Epithelial cell of esophagus (primary cell): ENCODE measurements at regions not wholly inside any gene's neighbourhood (a gene's known extent, or its start where the extent isn't known, plus 50 kb on each side); places are given as distances from the start of the nearest gene placed in this dataset.
"Not testable (repeated sequence)": the region's sequence is repeated elsewhere in the genome, so short reads cannot be mapped to it uniquely, and the experiment has no call there.

Experiments
- DNase-seq: peaks from one replicate; pipeline ENCODE4 v3.0.0; 2010; ENCODE audit warnings: low read depth
- H3K4me3 ChIP-seq: 2 replicates; pipeline ENCODE4 v1.5.1; 2011; ENCODE audit warnings: mild to moderate bottlenecking, low read length, control low read depth
- CTCF ChIP-seq: IDR thresholded peaks from 2 replicates; pipeline ENCODE4 v1.5.1; 2011; ENCODE audit warnings: low read depth, mild to moderate bottlenecking, low read length, control low read depth, inconsistent platforms; ENCODE audit not compliant: insufficient read depth; ENCODE audit errors: missing control alignments

GRCh38 chr3:137554242-137554641 is 209.9 kb upstream of the SOX14 start:
- no peak overlapping the region for H3K4me3 ChIP-seq
- DNase-seq: no peak
- TF ChIP-seq CTCF: no peak

DNA sequence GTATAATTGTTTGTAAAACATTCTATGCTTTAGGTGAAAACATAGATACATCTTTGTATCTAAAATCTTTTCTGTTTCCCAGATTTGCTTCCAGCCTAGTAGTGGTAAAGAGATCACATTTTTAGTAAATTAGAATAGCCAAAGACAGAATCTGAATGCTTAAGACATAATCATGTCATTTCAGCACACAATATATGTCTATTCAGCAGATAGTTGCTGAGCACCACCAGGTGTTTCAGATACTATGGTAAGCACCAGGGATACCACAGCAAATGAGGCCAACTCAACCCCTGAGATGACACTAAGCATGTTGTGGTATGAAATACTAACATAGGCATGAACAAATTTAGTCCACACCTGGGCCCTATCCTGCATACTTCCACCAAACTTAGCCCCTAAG is 195.2 kb upstream of the SOX14 start:
- DNase-seq: no peak
- TF ChIP-seq CTCF: no peak
- H3K4me3 ChIP-seq: no peak overlapping the region

DNA sequence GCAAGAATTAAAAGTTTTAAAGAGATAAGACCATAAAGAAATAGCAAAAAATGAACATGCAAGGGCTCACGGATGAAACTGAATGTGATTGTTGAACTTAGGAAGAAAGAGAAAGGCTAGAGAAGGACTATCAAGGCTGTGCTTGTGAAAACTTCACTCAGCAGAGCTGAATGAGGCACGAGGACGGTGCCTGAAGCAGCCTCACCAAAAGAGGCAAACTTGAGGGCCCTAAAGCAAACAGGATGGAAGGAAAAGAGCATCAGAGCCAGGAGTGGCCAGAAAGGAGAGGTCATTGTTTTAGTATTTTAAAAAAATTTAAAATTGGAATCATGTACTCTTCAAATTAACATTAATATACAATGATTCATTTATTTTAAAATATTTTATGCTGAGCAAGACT is 191.2 kb upstream of the SOX14 start:
- no peak for TF ChIP-seq CTCF
- H3K4me3 ChIP-seq: no peak overlapping the region
- no peak for DNase-seq

DNA sequence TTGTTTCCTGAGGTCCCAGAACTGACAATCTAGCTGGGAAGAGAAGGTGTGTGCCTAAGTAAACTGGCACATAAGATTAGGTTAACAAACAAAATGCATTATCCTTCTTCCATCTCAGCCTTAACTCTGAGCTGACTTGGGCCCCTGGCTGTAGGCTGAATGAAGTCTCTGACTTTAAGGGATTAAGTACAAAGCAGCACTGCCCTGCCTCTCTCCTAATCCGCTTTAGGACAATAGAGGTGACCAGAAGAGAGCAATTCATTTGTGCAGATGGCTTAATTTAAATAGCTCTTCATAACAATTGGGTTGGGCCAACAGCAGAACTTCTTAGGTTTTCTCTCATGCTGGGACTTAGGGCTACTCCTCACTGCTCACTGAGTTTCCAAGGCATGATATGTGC is 181.6 kb upstream of the SOX14 start:
- no peak for DNase-seq
- H3K4me3 ChIP-seq: no peak overlapping the region
- TF ChIP-seq CTCF: no peak

GRCh38 chr3:137583256-137583655 is 180.9 kb upstream of the SOX14 start:
- no peak overlapping the region for H3K4me3 ChIP-seq
- DNase-seq: no peak
- no peak for TF ChIP-seq CTCF

- H3K4me3 ChIP-seq: no peak overlapping the region
- DNase-seq: no peak
- no peak for TF ChIP-seq CTCF
These were observed 175.2 kb upstream of the SOX14 start for GRCh38 chr3:137588871-137589270.

DNA sequence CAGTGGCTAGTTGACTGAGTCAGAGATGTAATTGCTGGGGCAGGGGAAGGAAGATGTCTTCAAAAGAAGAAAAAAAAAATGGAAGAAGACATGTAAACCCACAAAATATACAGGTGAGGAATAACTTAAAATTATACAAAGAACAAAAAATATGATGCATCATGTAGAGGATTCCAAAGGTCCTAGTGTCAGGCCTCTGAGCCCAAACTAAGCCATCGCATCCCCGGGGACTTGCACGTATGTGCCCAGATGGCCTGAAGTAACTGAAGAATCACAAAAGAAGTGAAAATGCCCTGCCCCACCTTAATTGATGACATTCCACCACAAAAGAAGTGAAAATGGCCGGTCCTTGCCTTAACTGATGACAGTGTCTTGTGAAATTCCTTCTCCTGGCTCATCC is 168.7 kb upstream of the SOX14 start:
- not testable (repeated sequence) for DNase-seq, H3K4me3 ChIP-seq

DNA sequence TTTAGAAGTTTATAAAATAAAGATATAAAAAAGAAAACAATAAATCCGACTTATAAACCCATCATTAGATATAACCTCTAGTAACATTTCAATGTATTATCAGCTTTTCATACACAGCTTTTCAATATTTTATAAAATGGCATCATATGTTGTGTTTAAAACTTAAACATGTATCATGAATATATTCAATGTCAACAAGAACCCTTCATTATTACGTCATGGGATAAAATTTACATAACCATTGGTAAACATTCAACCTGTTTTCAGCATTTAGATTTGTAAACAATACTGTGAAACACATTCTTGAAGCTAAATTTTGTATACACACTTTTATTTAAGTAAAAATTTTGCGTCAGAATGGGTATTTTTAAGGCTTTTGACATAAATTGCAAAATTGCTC is 153.4 kb upstream of the SOX14 start:
- TF ChIP-seq CTCF: no peak
- DNase-seq: no peak
- no peak overlapping the region for H3K4me3 ChIP-seq
